HUES48 (cell line): ENCODE measurements at regions not wholly inside any gene's neighbourhood (a gene's known extent, or its start where the extent isn't known, plus 50 kb on each side); places are given as distances from the start of the nearest gene placed in this dataset.
"Not testable (repeated sequence)": the region's sequence is repeated elsewhere in the genome, so short reads cannot be mapped to it uniquely, and the experiment has no call there.

ENCODE experiments used
- H3K27ac ChIP-seq: one replicate; pipeline ENCODE4 v1.7.0; 2013; ENCODE audit warnings: low read depth, low read length, inconsistent platforms
- H3K27me3 ChIP-seq: 2 replicates; pipeline ENCODE4 v1.6.1; 2013; ENCODE audit warnings: mild to moderate bottlenecking, low read length; ENCODE audit not compliant: control insufficient read depth, insufficient read depth
- H3K36me3 ChIP-seq: 2 replicates; pipeline ENCODE4 v1.6.1; 2013; ENCODE audit warnings: low read length; ENCODE audit not compliant: control insufficient read depth, insufficient read depth
- H3K4me1 ChIP-seq: 2 replicates; pipeline ENCODE4 v1.6.1; 2013; ENCODE audit warnings: mild to moderate bottlenecking, low read length; ENCODE audit not compliant: control insufficient read depth, insufficient read depth
- H3K4me3 ChIP-seq: 2 replicates; pipeline ENCODE4 v1.5.1; 2013; ENCODE audit warnings: mild to moderate bottlenecking, low read depth, low read length
- H3K9ac ChIP-seq: 2 replicates; pipeline ENCODE4 v1.6.1; 2013; ENCODE audit warnings: mild to moderate bottlenecking, low read depth, low read length, moderate library complexity
- H3K9me3 ChIP-seq: 2 replicates; pipeline ENCODE4 v1.6.1; 2013; ENCODE audit warnings: low read length; ENCODE audit not compliant: control insufficient read depth, insufficient read depth

DNA sequence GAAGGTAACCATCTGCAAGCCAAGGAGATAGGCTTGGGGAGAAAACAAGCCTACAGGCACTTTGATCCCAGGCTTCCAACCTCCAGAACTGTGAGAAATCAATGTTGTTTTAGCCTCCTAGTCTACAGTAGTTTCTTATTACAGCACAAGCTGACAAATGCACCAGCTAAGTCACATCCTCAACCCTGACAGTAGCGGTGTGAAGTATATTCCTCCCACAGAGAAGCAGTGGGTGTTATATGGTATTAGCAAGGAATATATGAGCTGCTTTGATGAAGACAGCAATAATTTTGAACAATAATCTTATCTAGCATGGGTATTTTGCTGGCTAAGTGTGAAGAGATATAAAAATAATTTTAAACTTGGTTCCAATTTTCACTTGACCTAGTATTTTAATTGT is 2415.0 kb downstream of the ARAP2 start:
- H3K9me3 ChIP-seq, H3K4me1 ChIP-seq, H3K27ac ChIP-seq, H3K36me3 ChIP-seq, H3K27me3 ChIP-seq, H3K9ac ChIP-seq, H3K4me3 ChIP-seq: not testable (repeated sequence)

DNA sequence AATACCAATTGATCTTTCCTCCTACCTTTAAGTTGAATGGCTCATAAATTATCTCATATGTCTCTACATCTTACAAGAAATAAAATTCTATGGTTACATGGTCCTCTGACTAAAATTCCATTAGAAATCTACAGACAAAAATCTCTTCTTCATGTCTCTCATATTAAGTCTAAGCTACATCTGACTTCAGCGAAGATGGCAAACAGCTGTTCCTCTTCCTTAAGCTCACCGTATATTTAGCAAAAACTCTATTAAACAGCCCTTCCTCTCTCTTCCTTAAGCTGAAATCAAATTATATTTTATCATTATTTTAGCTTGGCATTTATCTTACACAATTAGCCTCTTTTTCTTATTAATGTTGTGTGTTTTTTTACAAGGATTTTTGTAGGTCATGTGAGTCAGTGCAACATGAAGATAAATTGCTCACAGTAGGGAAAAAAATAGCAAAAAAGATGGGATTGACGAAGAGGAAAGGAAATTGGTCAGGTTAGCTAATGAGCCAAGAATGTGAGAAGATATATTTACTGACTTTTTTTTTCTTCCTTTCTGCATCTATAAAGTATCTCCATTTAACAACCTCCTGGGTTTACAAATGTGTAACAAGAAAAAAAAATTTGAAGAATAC is 2412.8 kb downstream of the ARAP2 start:
- Histone ChIP-seq H3K36me3 (no peaks in the 10 kb centered on the region), H3K27me3 (no peaks in the 10 kb centered on the region), H3K9ac (no peak overlapping the region), H3K4me3 (no peak overlapping the region), H3K4me1 (no peaks in the 10 kb centered on the region), H3K27ac (no peak overlapping the region), H3K9me3 (no peaks in the 10 kb centered on the region)

DNA sequence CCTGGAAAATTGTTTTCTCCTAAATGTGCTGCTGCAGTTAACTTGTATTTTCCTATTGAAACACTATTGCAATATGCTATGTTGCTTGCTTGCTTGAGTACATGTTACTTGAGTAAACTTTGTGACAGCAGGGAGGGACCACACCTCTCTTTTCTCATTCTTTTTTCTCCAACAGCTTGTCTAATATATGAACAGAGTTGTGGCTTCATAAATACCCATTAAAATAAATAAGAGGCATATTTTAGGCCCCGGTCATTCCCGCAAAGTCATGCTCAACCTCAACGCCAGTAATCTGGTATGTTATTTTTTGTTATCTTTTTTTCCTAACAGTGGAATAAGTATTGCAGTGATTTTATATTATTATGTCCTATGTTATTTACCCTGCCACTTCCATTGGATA is 2408.6 kb downstream of the ARAP2 start:
- not testable (repeated sequence) for H3K27me3 ChIP-seq, H3K9ac ChIP-seq

DNA sequence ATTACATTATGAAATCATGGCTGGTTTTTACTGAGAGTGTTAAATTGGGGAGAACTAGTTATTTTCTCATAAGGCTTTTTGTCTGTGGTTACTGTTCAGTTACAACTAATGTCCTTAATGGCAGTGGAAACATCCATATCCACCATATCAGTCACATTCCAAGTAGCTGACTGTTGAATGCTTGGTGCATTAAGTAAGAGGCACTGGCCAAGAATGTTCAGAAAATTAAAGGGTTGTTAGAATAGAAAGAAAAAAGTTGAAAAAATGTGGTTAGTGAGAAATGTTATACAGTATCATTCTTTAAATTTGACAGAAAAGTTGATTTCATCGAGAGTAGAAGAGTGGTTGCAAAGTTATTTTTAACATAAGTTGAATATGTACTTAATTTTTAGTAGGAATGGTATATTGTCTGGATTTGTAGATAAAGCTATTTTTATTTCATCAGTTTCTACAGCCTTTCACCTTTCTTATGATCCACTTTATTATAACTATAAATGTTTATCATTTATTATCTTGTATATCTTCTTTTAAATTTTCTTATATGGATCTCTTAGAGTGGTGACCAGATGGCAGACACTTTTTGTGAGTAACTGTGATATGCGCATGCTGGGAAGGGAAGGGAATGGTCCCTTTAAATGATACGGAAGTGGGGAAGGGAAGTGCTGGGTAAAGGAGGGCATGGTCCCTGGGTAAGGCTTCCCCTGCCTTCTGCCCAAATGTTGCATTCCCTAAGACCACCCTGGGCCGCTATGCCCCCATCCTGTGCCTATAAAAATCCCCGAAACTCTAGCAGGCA is 2407.1 kb downstream of the ARAP2 start:
- H3K27ac ChIP-seq, result no peak overlapping the region
- H3K4me3 ChIP-seq, result no peak overlapping the region
- peaks cover 13% of the 10 kb centered on the region for H3K4me1 ChIP-seq
- no peaks in the 10 kb centered on the region for H3K36me3 ChIP-seq
- no peaks in the 10 kb centered on the region for H3K9me3 ChIP-seq
- H3K27me3 ChIP-seq, result no peaks in the 10 kb centered on the region
- H3K9ac ChIP-seq, result no peak overlapping the region

More for the DNA sequence above, 2408.6 kb downstream of the ARAP2 start:
- H3K27ac ChIP-seq, H3K4me3 ChIP-seq, H3K36me3 ChIP-seq, H3K4me1 ChIP-seq, H3K9me3 ChIP-seq: not testable (repeated sequence)

DNA sequence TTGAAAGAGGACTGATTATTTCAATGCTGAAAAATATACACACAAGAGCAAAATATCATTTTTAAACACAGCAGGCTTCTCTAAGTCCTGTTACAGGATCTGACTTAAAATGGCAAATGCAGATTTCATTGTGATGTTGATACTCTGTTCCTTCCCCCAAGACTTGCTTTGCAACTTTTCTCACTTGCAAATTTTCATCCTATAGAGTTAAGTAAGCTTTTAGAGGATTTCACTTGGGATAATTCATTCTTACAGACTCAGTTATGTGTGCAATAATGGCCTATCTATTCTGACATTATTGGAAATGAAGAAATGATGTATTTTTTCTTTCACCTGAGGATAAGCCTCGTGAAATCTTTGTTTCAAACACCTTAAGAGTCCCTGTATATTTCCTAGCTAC is 2403.2 kb downstream of the ARAP2 start:
- Histone ChIP-seq H3K9me3 (peaks cover 9% of the 10 kb centered on the region), H3K4me3 (peak overlapping the region; percentile 34; the same call in 1 of the 2 replicates), H3K27me3 (no peaks in the 10 kb centered on the region), H3K36me3 (no peaks in the 10 kb centered on the region), H3K27ac (peak overlapping the region; percentile 90), H3K9ac (no peak overlapping the region), H3K4me1 (peaks cover 13% of the 10 kb centered on the region)

DNA sequence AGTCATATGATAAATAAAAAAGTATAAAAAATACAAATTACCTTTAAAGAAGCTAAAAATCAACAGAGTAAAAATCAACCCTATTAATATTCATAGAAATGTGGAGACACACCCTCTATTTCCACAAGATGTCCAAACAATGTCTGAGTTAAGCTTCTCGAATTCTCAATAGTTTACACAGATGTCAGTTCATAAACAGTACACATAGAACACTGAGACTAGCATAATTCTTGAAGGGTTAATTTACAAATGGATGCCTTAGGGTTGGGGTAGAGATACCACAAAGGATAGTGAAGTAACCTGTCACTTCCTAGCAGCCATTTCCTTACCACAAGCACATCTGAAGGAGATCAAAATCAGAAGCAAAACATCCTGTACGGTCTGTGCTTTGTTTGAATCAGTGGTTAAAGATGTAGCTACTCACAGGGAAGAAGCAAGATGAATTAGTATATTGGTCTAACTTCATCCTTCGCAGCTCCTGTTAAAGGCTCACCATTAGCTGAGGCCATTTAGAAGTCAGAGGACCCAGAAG is 2393.9 kb downstream of the ARAP2 start:
- no peaks in the 10 kb centered on the region for H3K36me3 ChIP-seq
- no peaks in the 10 kb centered on the region for H3K27me3 ChIP-seq
- no peak overlapping the region for H3K4me3 ChIP-seq
- no peak overlapping the region for H3K9ac ChIP-seq
- H3K27ac ChIP-seq, result no peak overlapping the region
- H3K4me1 ChIP-seq, result no peaks in the 10 kb centered on the region
- H3K9me3 ChIP-seq, result peaks cover 15% of the 10 kb centered on the region

DNA sequence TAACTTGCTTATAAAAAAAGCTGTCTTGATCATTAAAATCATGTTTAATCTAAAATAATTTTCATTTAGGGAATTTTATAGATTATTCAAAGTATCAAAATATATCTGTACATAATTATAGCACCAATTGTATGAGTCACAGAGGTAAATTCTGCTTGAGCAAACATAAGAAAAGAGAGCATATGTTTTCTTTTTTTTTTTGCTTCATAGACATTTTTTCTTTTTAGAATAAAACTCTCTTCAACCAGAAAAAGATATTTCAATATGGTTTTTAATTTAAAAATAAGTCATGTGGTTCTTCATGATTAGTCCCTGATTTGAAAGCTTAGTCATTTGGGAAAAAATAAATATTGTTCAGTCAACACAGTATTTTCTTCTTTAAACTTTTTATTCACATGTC is 2390.6 kb downstream of the ARAP2 start:
- not testable (repeated sequence) for H3K36me3 ChIP-seq, H3K4me1 ChIP-seq

DNA sequence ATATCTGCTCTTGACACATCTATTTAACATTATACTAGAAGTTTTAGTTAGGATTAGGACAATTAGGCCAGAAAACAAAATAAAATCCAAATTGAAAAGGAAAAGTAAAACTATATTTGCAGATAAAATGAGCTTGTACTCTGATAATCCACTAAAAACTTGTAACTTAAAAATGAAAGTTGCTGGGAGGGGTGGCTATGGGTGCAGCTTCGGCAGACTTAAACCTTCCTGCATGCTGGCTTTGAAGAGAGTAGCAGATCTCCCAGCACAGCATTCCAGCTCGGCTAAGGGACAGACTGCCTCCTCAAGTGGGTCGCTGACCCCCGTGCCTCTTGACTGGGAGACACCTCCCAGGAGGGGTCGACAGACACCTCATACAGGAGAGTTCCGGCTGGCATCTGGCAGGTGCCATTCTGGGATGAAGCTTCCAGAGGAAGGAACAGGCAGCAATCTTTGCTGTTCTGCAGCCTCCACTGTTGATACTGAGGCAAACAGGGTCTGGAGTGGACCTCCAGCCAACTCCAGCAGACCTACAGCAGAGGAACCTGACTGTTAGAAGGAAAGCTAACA is 2379.9 kb downstream of the ARAP2 start:
- H3K4me3 ChIP-seq, result no peak overlapping the region
- no peaks in the 10 kb centered on the region for H3K27me3 ChIP-seq
- no peaks in the 10 kb centered on the region for H3K9me3 ChIP-seq
- no peak overlapping the region for H3K27ac ChIP-seq
- H3K36me3 ChIP-seq, result no peaks in the 10 kb centered on the region
- H3K9ac ChIP-seq, result no peak overlapping the region
- H3K4me1 ChIP-seq, result no peaks in the 10 kb centered on the region

More for the DNA sequence above, 2390.6 kb downstream of the ARAP2 start:
- not testable (repeated sequence) for H3K27me3 ChIP-seq, H3K9me3 ChIP-seq, H3K27ac ChIP-seq, H3K4me3 ChIP-seq, H3K9ac ChIP-seq

DNA sequence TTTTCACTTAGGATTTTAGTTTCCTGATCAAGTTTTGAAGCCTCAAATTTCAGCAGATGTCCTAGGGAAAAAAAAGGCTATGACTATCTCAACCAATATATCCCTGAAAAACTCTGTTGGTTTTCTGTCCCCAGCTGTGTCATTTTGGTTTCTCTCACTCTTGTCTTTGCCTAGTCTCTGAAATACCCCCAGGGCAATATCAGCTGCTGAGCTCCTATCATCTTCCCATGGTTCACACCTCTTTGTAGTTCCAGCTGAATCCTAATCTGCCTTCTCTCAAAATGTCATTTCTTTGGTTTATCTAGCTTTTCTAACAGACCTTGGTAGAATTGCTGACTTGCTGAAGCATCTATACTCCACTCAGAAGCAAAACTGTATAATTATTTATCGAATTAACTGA is 2370.5 kb downstream of the ARAP2 start:
- H3K27me3 ChIP-seq, result no peaks in the 10 kb centered on the region
- no peak overlapping the region for H3K27ac ChIP-seq
- H3K4me3 ChIP-seq, result no peak overlapping the region
- H3K36me3 ChIP-seq, result no peaks in the 10 kb centered on the region
- H3K9me3 ChIP-seq, result no peaks in the 10 kb centered on the region
- H3K4me1 ChIP-seq, result no peaks in the 10 kb centered on the region
- H3K9ac ChIP-seq, result no peak overlapping the region

DNA sequence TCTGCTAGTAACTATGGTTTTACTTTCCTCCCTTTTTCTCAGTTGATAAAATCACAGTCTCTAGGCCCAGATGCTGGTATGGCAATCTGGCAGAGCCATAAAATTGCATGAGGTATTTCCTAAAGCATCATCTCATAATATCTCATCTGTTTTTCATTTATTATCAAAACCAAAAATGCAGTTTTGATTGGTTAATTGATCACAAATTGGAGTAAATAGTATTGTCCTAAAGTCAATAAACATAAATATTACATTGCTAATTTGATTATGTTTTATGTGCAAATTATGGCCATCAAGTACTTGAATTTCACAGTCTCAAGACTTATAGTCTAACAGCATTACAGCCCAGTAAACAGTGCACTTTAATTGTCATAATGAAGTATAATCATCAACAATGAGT is 2365.6 kb downstream of the ARAP2 start:
- Histone ChIP-seq H3K9me3 (no peaks in the 10 kb centered on the region), H3K36me3 (no peaks in the 10 kb centered on the region), H3K27me3 (no peaks in the 10 kb centered on the region), H3K4me1 (no peaks in the 10 kb centered on the region), H3K27ac (no peak overlapping the region), H3K9ac (no peak overlapping the region), H3K4me3 (no peak overlapping the region)

DNA sequence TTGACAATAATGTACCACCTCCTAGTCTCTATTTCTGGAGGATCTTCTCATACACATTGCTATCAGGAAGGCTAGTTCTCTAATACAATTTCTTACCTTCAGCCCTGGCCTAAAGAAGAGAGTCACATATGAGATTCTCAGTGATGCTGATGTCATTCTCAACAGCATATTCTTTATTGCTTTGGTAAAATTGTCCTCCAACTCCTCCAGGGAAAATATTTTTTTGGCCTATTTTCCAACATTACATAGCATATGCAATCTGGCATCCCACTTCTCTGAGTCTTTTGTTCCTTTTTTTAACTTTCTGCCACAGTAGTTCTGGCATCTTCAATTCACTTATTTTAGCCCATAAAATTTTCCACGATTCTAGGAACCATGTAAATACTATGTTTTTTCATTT is 2363.1 kb downstream of the ARAP2 start:
- H3K27me3 ChIP-seq, result no peaks in the 10 kb centered on the region
- H3K4me1 ChIP-seq, result peaks cover 13% of the 10 kb centered on the region; the same call in 1 of the 2 replicates
- no peaks in the 10 kb centered on the region for H3K36me3 ChIP-seq
- H3K9me3 ChIP-seq, result no peaks in the 10 kb centered on the region
- H3K4me3 ChIP-seq, result no peak overlapping the region
- H3K27ac ChIP-seq, result no peak overlapping the region
- H3K9ac ChIP-seq, result no peak overlapping the region
